ENCODE measurements at regions not wholly inside any gene's neighbourhood (a gene's known extent, or its start where the extent isn't known, plus 50 kb on each side); places are given as distances from the start of the nearest gene placed in this dataset.

- no peak for TF ChIP-seq POLR2AphosphoS5 (IDR thresholded peaks at IDR 0.05; ENCODE audit: low read depth, low read length)
- TF ChIP-seq POLR2A (IDR thresholded peaks at IDR 0.05; ENCODE audit: low read depth, low read length): no peak
- no peak for TF ChIP-seq TAF1 (IDR thresholded peaks at IDR 0.05; ENCODE audit: borderline replicate concordance, low read depth, low read length)
These were observed 72.8 kb upstream of the TMEFF2 start for GRCh38 chr2:192267484-192267883.

Data from GM12892 (cell line).